Stimulated activated CD4-positive, alpha-beta T cell treated with anti-CD3 and anti-CD28 coated beads, Interleukin-4, amount 100 ng/mL, for 24 hours (primary cell): ENCODE measurements at regions not wholly inside any gene's neighbourhood (a gene's known extent, or its start where the extent isn't known, plus 50 kb on each side); places are given as distances from the start of the nearest gene placed in this dataset.

ENCODE experiments used
- DNase-seq: peaks from one replicate; pipeline ENCODE4 v3.0.0-alpha.2; 2020

DNA sequence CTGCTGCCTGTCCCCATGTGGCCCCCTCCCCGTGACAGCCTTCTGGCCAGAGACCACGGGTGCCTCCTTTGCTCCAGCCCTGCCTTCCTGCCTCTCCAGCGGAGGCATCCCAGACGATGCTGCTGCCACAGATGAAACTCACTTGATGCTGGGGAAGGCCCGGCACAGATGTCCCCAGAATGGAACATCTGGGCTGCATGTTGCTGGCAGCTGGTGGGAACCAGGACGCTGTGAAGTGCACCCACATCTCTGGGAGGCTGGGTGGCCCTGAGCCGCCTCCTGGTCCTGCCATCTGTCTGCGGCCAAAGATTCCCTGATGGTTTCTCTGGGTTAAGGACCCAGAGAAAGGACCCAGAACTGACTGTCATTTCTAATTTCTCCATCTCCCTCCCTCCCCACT lies 51.9 kb upstream of the PTPRS start:
- no peak for DNase-seq

DNA sequence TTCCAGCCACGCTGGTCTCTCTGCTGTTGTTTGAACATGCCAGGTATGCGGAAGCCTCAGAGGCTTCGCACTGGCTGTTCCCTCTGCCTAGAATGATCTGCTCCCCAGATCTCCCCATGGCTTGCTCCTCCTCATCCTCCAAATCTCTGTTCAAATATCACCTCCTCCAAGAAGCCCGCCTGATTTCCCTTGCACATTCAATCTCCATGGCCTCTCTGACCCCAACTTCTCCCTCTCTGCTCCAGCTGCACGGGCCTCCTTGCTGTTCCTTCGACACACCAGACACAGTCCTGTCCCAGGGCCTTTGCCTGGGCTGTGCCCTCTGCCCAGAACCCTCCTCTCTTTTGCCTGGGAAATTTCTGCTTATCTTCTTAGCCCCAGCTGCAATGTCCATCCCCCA lies 52.5 kb upstream of the PTPRS start:
- DNase-seq = no peak

DNA sequence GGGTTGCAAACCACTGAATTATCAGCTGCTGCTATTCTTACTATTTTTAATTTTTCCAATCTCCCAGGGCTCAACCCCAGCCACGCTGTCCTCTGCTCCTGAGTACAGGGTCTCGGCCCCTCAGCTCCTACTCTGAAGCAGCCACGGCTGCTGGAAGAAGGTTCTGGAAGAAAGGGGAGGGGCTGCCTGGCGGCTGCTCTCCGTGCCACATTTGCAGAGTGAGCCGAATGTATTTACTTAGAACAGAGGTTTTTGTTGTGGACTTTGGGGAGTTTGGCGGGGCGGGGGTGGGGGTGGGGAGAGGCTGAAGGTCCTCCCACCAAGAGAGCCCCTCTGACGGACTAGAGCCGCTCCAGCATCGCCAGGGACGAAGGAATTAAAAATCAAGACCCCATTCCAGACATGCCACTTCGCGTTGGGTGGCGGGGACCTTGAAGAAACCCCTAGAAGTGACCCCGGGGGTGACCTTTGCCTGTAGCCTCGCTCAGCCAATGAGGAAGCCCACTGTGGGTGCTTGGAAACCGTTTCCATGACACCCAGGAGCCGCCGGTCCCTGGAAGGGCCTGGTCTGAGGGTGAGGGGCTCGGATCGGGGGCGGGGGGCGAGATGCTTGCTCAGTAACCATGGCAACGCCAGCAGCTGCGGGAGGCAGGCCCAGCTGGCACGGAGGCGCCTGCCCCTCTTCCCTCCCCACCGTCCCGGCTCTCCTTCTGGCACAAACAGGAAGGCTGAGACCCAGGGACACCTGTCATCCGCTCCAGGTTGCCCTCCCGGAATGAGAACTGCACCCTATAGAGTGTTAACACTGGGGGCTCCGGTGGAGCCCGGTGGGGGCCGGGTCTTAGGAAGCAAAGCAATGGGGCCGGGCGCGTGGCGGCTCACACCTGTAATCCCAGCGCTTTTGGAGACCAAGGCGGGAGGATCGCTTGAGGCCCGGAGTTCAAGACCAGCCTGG lies 54.2 kb upstream of the PTPRS start:
- no peak for DNase-seq

DNA sequence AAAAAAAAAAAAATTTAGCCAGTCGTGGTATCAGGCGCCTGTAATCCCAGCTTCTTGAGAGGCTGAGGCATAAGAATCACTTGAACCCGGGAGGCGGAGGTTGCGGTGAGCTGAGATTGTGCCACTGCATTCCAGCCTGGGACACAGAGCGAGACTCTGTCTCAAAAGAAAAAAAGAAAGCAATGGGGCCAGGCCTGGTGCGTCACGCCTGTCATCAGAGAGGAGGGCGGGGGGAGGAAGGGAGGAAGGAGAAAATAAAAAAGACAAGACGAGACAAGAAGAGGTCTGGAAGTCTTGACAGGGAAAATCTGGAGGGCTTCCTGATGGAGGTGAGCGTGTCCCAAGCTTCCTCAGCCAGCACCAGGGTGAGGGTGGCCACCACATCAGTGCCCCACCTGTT lies 54.9 kb upstream of the PTPRS start:
- no peak for DNase-seq

DNA sequence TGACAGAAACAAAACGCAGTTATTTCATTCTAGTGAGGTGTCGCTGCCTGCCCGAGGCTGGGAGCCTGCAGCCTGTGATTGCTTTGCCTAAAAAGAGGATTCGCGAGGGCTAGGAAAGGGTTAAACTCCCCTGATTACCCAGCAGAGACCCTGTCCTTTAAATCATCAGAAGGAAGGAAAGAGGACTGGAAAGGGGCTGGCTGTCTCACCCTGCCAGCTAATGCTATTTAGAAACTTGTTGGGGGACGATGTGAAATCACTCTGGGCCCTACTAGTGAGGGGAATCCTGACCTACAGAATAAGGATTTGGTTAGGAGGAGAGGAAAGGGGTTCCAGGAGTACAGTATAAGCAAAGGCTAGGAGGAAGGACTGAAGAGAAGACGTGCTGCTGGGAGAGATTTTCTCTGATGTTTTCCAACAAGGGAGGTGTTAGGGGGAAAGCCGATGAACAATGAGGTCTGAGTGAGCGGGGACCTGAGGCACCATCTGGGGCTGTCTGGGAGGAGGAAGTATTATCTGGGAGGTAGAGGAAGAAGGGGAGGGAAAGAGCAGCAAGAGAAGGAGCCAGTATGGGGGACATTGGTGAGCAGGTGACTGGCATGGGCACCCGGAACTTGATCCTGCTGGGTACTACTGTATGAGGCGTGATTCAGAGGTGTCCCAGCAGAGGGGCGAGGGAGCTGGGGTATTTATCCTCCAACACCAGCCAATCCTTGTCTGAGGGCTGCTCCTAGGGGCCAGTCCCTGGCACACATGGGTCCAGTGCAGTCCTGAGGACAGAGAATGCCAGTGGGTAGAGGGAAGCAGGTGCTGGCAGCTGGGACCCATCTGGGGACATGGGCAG lies 55.7 kb upstream of the PTPRS start:
- DNase-seq = no peak

DNA sequence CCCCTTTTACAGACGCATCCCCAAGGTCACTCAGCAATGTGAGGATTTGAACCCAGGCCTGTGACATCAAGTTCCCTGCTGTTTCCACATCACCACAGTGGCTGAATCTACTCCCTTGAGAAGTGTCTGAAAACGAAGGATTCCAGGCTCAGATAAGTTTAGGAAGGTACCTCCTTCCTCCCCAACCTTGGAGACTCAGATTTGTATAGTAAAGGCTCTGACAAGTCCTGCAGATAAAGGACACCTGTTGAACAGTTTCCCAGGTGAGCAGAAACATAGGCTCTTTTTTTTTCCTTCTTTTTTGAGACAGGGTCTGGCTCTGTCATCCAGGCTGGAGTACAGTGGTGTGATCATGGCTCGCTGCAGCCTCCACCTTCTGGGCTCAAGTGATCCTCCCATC lies 56.4 kb upstream of the PTPRS start:
- DNase-seq = no peak

DNA sequence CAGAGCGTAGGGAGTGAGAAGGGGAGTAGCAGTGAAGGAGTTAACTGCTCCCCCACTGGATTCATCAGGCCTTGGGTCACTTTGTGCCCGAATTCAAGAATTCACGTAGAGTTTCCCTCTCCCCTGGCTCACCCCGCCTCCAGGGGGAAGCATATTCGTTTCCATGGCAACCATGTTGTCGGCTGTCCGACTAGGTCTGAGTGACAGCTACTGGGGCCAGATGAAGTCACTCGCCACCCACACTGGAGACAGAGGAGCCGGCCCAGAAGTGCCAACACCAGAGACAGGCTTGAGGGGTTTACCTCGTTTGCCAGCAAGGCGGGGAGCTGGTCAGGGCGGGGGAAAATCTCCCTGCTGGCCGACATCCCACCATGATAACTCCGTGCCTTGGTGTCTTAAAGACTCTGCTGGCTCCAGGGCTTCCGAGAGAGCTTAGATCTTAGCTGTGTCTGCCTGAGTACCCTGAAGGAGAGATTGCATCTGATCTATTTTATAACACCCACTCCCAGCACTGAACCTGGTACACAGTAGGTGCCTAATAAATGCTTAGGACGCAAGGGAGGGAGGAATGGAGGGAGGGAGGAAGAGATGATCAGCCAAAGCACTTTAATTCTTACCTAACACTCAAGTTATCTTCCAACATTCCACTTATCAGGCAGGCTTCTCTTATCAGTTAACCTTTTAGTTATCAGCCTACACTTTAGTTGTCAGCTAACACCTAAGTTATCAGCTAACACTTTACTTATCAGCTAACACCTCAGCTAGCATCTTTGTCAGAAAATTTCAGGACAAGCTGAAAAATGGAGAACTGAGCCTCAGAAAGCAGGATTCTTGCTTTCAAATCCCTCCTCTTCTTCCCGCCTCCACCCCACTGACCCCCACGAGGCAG lies 57.2 kb upstream of the ZNRF4 start:
- no peak for DNase-seq

DNA sequence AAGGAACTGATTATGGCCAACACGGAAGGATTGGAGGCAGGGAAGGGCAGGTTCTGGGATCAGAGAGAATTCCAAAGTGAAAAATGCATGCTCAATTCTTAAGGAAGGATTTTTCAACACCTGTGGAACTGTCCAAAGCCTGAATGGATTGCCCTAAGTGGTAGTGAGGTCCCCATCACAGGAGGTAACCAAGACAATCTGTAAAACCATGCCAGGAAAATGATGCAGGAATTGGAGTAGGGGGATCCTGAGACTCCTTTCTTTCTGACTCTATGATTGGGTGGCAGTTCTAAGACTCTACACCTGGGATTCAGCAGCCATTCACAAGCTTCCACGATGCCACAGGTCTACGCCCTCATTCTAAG lies 56.5 kb upstream of the ZNRF4 start:
- DNase-seq = no peak

DNA sequence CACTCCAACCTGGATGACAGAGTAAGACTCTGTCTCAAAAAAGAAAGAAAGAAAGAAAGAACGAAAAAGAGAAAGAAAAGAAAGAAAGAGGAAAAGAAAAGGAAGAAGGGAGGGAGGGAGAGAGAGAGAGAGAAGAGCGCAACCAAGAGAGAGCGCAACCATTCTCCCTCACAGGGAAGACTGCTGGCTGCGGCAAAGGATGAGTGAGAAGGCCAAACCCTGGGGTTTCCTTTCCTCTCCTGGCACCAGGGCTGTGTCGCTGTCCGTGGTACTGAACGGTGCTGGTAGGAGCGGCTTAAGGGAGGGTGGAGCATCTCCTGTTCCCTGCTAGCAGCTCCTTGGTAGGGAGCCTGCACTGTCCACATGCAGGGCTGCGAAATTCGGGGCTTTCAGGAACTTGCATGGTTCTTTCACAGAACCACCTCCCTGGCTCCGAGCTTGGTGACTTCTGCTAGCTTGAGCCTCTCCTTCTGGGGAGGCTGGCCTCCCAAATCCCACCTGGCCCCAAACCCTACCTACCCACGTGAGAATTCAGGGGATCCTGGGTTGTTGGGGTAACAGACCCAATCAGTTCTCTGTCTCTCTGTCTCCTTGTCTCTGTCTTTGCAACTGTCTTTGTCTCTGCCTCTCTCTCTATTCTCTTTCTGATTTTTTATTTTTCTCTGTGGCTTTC lies 51.1 kb upstream of the ZNRF4 start:
- peak; percentile 65 for DNase-seq
